ENCODE measurements at regions not wholly inside any gene's neighbourhood (a gene's known extent, or its start where the extent isn't known, plus 50 kb on each side); places are given as distances from the start of the nearest gene placed in this dataset.

DNA sequence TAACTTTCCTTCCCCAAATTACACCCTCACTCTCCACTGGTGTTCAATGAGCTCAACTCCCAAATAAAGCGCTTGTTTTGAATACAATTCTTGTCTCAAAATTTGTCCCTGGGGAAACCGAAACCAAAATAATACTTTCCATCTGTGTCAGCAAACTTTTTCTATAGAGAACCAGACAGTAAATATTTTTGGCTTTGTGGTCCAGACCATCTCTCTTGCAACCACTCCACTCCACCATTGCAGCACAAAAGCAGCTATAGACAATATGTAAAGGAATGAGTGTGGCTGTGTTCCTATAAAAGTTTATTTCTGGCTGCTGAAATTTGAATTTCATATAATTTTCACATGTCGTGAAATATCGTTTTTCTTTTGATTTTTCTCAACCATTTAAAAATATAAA, 84.6 kb upstream of the ERCC4 start:
- TF ChIP-seq POLR2AphosphoS5 (IDR thresholded peaks at IDR 0.05; ENCODE audit: low read depth, low read length) (no peak), EP300 (IDR thresholded peaks at IDR 0.05; ENCODE audit: borderline replicate concordance in 1 of 2, low read depth in 1 of 2, low read length in 1 of 2) (no peak), REST (IDR thresholded peaks at IDR 0.05; ENCODE audit: low read depth, low read length) (no peak)

Measured in SK-N-SH (cell line).